Activated CD4-positive, alpha-beta T cell treated with anti-CD3 and anti-CD28 coated beads, Interleukin-2, Interleukin-6, amounts not matched to agents 100 ng/mL and 50 ng/mL, durations not matched to agents 16 hours and 8 hours (primary cell): ENCODE measurements at regions not wholly inside any gene's neighbourhood (a gene's known extent, or its start where the extent isn't known, plus 50 kb on each side); places are given as distances from the start of the nearest gene placed in this dataset.

Source experiments
- DNase-seq: peaks from one replicate; pipeline ENCODE4 v3.0.0-alpha.2; 2020

GRCh38 chr2:123211181-123211580 is 813.9 kb upstream of the CNTNAP5 start:
- no peak for DNase-seq

- DNase-seq, result no peak
Observed at GRCh38 chr2:123245156-123245555, 779.9 kb upstream of the CNTNAP5 start.

DNA sequence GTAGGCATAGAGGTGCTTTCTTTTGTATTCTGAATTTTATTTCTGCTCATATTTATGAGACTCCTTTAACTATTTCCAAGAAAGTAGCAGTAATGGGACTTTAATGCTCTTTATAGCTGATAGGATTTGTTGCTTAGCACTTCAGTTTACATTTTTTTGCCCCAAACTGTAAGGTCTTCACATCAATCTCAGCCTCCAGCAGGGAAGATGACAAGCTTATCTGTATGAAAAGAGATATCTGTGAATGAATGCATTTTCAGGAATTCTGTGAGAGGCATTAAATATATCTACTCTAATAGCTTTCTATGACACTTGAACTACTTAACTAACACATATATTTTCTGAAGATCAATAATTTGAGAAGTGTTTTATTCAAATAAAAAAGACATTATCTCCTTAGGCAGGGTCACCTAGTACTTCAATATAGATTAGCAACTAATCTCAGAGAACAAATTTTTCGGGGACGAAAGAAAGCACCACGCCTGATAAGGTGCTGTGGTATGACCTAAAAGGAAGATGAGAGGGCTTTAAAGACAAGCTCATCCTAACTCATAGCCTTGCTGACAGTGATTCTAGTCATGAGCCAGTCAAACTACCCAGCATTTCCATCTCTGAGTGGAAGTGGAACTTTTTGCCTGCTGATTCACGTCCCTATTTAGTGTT is 766.1 kb upstream of the CNTNAP5 start:
- no peak for DNase-seq

DNA sequence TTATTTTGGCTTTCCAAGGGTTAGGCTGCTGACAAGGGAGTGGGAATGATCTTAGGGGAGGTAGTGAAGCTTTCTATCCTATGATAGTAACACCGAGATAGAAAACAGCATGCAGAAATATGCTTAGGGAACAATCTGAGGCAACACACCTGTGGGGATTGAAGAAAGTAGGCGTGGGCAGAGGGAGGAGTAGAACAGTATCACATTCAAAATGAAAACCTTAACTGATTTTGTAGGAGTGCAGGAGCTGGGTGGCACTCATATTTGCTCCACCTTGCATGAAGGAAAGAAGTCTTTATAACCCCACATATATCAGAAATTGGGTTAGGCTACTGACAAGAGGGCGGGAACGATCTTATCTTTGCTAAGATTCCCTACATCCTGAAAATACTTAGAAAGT is 762.2 kb upstream of the CNTNAP5 start:
- no peak for DNase-seq

DNA sequence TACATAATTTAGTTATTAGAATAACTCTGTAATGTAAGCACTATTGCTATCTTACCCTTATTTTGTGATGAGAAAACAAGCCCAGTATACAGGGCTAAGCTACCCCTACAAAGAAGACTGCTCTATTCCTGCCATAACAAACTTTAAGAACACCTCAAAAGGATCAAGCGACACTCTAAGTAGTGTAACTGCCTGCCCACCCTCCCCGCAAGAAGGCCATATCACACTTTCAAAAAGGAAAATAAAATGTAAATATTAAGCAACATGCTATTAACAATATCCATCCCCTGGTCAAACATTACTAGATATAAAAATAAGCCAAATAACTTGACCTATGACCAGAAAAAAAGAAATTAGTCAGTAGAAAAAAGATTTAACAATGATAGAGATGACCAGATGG is 741.7 kb upstream of the CNTNAP5 start:
- no peak for DNase-seq

- DNase-seq, result no peak
Observed at GRCh38 chr2:123303731-123304130, 721.4 kb upstream of the CNTNAP5 start.
